SJCRH30 (cell line): ENCODE measurements at regions not wholly inside any gene's neighbourhood (a gene's known extent, or its start where the extent isn't known, plus 50 kb on each side); places are given as distances from the start of the nearest gene placed in this dataset.
"Not testable (repeated sequence)": the region's sequence is repeated elsewhere in the genome, so short reads cannot be mapped to it uniquely, and the experiment has no call there.

Experiments used
- DNase-seq, 2 experiments: peaks; one replicate each; pipeline ENCODE4 v3.0.0-alpha.2; 2015 to 2020
- H3K27ac ChIP-seq: fragments of 250-450 bp; sonication (Bioruptor Pico); 2 replicates; pipeline ENCODE4 v1.5.1; 2020; ENCODE audit warnings: mild to moderate bottlenecking, moderate library complexity
- H3K27me3 ChIP-seq: fragments of 250-450 bp; sonication (Bioruptor Pico); 2 replicates; pipeline ENCODE4 v1.5.1; 2020; ENCODE audit warnings: mild to moderate bottlenecking, moderate library complexity
- H3K36me3 ChIP-seq: fragments of 250-450 bp; sonication (Bioruptor Pico); 2 replicates; pipeline ENCODE4 v1.5.1; 2020; ENCODE audit warnings: mild to moderate bottlenecking, moderate library complexity
- H3K4me1 ChIP-seq: fragments of 250-450 bp; sonication (Bioruptor Pico); 2 replicates; pipeline ENCODE4 v1.5.1; 2020; ENCODE audit warnings: mild to moderate bottlenecking, moderate library complexity
- H3K4me3 ChIP-seq: fragments of 250-450 bp; sonication (Bioruptor Pico); 2 replicates; pipeline ENCODE4 v1.5.1; 2020; ENCODE audit warnings: mild to moderate bottlenecking, moderate library complexity
- H3K9me3 ChIP-seq: fragments of 250-450 bp; sonication (Bioruptor Pico); replicated peaks from 2 replicates; pipeline ENCODE4 v1.5.1; 2020; ENCODE audit warnings: mild to moderate bottlenecking, moderate library complexity

DNA sequence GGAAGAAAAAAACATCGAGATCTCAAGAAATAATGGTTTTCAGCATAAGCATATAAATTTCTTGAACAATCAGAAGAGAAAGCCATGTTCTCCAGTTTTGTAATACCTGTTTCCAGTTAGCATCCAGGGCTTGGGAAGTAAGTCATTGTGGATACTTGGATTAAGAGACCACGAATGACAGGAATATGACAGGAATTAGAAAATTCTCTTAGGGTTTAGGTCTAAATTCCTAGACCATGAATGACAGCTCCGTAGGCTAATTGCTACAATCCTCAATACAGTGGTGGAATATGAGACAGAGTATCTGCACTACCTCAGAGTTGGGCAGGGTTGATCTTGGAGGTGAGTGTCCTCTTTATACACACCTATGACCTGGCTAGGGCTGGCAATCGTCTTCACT is 517.5 kb downstream of the NTRK3 start:
- Histone ChIP-seq H3K4me3 (no peak overlapping the region), H3K27me3 (no peaks in the 10 kb centered on the region), H3K36me3 (no peaks in the 10 kb centered on the region), H3K4me1 (peaks cover 29% of the 10 kb centered on the region), H3K9me3 (no peaks in the 10 kb centered on the region), H3K27ac (no peak overlapping the region)
- DNase-seq, result no peak

DNA sequence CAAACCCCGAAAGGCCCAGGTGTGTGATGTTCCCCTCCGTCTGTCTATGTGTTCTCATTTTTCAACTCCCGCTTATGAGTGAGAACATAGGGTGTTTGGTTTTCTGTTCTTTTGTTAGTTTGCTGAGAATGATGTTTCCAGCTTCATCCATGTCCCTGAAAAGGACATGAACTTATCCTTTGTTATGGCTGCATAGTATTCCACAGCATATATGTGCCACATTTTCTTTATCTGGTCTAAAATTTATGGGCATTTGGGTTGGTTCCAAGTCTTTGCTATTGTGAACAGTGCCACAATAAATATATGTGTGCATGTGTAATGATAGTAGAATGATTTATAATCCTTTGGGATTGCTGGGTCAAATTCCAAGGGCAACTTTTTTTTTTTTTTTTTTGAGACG is 519.1 kb downstream of the NTRK3 start:
- not testable (repeated sequence) for DNase-seq, H3K27me3 ChIP-seq, H3K9me3 ChIP-seq, H3K27ac ChIP-seq, H3K4me3 ChIP-seq, H3K36me3 ChIP-seq
- H3K4me1 ChIP-seq, result peaks cover 37% of the 10 kb centered on the region

DNA sequence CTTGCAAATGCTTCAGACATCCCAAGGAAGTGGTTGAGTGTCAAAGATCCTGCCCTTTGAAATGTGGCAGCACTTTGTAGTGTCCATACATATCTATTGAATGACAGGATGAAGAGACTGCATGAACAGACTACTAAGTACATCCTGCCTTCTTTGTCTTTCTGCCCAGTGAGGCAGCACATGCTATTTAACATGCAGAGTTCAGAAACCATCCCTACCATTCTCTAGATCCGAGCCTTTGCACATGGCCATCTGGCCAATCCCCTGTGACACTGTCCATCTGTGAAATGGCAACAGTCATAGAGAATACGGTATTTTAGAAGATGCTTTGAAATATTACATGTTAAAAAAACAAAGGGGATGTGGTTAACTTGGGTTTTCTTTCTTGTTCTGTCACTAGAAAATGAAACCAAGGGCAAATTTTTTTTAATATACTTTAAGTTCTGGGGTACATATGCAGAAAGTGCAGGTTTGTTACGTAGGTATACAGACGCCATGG is 519.6 kb downstream of the NTRK3 start:
- no peak for DNase-seq
- Histone ChIP-seq H3K4me1 (peaks cover 37% of the 10 kb centered on the region), H3K27ac (no peak overlapping the region)

DNA sequence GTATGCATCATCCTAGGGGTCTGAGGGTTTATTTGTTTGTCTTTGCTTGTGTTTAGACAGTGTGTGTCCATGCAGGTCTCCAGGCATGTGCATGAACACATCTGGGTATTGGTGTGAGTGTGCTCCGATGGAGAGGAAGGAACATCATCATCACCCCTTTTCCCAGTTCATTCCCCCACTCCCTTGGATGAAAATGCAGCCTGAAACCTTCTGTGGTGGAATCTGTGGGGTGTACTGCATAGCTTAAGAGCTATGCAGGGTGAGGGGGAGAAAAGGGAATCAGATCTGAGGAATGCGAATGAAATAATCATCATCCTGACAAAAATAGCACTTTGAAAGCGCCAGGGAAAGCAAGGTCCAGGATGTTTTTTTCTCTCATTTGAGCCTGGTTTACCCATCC is 520.1 kb downstream of the NTRK3 start:
- DNase-seq, result no peak
- H3K27ac ChIP-seq, result no peak overlapping the region
- no peaks in the 10 kb centered on the region for H3K36me3 ChIP-seq
- H3K4me3 ChIP-seq, result no peak overlapping the region
- H3K4me1 ChIP-seq, result peaks cover 37% of the 10 kb centered on the region
- H3K9me3 ChIP-seq, result no peaks in the 10 kb centered on the region
- no peaks in the 10 kb centered on the region for H3K27me3 ChIP-seq

More for the DNA sequence above, 519.6 kb downstream of the NTRK3 start:
- H3K4me3 ChIP-seq, result no peak overlapping the region
- no peaks in the 10 kb centered on the region for H3K27me3 ChIP-seq
- no peaks in the 10 kb centered on the region for H3K36me3 ChIP-seq
- H3K9me3 ChIP-seq, result no peaks in the 10 kb centered on the region

DNA sequence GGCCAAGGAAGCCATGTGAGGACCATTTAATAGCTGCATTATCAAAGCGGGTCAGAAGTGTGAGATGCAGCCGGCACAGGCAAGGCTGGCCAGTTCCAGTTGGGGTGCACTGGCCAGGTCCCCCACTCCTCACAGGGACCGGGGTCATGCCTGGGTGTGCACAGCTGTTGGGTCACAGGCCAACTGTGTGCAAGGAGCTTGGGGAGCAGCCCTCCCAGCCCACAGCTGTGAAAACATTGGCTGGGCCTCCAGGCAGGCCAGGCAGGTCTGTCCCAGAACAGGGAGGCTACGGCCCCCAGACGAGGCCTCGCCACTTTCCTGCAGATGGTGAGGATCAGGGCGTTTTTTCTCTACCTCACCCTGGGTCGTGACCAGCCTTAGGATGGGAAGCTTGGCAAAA is 521.0 kb downstream of the NTRK3 start:
- H3K27me3 ChIP-seq, result no peaks in the 10 kb centered on the region
- no peak overlapping the region for H3K4me3 ChIP-seq
- H3K27ac ChIP-seq, result peak overlapping the region; percentile 68
- DNase-seq, result peak; percentile 82 to 83
- no peaks in the 10 kb centered on the region for H3K36me3 ChIP-seq
- peaks cover 37% of the 10 kb centered on the region for H3K4me1 ChIP-seq
- no peaks in the 10 kb centered on the region for H3K9me3 ChIP-seq

DNA sequence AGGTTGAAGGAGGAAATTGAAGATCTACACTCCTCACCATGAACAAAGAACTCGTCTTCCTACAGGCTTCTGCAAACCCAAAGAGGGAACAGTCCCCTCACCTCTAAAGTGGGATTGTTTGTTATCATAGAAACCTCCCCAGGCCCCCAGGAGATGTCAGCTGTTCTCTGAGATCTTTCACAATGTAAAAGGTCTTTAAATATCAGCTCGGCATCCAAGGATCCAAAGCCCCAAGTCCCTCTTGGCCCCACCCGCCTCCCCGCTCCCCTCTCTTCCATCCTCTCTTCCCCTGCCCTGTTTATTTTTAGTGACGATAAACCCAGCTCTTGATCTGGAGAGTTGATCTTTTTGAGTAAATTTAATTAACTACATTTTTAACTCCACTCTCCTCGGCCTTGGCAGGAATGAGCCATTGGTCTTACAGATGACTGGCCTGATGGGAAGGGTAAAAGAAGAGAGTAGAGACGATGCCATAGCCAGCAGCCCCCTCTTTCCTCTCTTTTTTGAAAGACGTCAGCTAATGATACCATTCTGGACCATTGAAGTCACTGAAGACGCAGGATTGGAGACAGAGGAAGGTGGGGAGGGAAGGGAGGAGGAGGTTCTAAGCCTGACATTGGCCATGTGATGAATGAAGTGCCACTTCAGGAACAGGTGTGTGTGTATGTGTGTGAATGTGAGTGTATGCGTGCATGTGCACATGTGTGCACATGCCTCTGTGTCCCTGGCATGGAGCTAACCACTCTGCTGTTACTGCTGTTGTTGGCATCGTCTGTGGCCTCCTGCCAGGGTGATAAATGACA is 521.8 kb downstream of the NTRK3 start:
- Histone ChIP-seq H3K4me1 (peaks cover 37% of the 10 kb centered on the region), H3K36me3 (no peaks in the 10 kb centered on the region), H3K27ac (peak overlapping the region; percentile 68), H3K9me3 (no peaks in the 10 kb centered on the region), H3K4me3 (no peak overlapping the region), H3K27me3 (no peaks in the 10 kb centered on the region)
- peak; percentile 53 to 71 for DNase-seq

DNA sequence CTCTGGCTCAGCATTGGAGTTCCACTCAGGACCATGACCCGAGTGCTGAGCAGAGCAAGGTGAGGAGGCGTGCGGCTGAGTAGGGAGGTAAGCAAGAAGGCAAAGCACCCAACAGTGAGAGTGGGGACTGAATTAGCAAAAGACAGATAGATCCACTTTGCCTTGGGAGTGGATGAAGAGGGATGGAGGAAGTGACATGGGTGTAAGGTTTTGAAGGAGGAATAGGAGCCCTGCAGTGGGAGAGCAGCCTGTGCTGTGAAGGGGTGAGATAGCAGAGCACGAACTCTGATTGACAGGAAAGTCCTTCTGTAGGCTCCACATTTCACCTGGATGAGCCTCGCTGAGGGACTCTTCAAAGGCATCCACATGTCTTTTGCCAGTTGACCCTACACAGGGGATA is 522.6 kb downstream of the NTRK3 start:
- Histone ChIP-seq H3K9me3 (no peaks in the 10 kb centered on the region), H3K4me1 (peaks cover 37% of the 10 kb centered on the region), H3K4me3 (no peak overlapping the region), H3K27ac (peak overlapping the region; percentile 68; the same call in 1 of the 2 replicates), H3K36me3 (no peaks in the 10 kb centered on the region), H3K27me3 (no peaks in the 10 kb centered on the region)
- no peak for DNase-seq

DNA sequence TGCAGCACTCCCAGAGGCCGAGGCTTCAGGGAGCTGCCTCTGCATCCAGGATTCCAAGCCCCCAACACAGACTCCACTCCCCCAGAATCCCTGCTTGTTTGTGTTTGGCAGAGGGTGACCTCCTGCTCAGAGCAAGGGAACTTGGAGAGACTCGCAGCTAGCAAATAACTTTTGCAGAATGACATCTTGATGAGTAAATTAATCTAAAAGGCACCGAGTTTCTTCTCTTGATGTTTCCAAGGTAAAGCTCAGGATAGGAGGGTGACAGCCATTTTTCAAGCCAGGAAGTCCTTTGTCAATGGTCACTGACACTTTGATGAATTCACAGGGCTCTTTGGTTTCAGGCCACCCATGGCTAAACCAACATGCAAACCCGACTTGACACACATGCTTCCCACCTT is 523.0 kb downstream of the NTRK3 start:
- Histone ChIP-seq H3K4me3 (no peak overlapping the region), H3K27ac (no peak overlapping the region), H3K36me3 (no peaks in the 10 kb centered on the region)

DNA sequence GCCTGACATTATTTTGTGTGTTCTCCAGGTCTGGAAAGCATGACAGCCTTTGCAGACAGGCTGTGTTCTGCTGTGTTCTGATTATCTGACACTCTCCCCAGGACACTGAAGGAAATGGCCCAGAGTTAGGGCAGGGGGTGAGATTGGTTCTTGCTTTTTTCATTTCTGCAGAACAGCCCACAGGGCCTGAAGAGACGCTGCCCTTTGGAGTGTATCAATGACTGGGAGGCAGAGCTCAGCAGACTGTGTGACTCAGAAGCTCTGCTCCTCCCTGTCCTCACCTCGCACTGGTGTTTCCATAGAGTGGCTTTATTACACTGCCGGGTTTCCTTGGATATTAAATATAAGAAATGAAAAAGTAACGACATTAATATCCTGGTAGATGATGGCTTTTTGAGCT is 523.6 kb downstream of the NTRK3 start:
- H3K27ac ChIP-seq, result no peak overlapping the region
- DNase-seq, result no peak

More for the DNA sequence above, 523.0 kb downstream of the NTRK3 start:
- no peaks in the 10 kb centered on the region for H3K27me3 ChIP-seq
- H3K4me1 ChIP-seq, result peaks cover 38% of the 10 kb centered on the region
- DNase-seq, result no peak
- H3K9me3 ChIP-seq, result no peaks in the 10 kb centered on the region

DNA sequence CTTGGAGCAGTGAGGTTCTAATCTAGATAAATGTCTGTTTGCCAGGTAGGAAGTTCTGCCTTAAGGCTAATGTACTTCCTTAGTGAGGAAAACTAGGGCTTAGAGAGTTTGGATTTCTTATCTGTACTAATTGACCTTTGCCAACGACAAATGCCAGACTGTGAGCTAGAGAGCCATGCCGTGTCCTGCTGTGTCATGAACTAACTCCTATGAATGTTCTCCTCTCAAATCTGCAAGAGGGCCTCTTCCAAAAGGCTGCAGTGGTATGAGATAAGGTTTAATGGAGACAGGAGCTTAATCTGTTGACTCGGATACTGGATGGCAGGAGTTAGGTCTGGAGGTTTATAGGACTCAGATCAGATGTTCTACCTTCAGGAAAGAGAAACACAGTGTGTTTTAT is 524.9 kb downstream of the NTRK3 start:
- Histone ChIP-seq H3K27me3 (no peaks in the 10 kb centered on the region), H3K36me3 (no peaks in the 10 kb centered on the region), H3K9me3 (no peaks in the 10 kb centered on the region), H3K27ac (no peak overlapping the region), H3K4me3 (no peak overlapping the region), H3K4me1 (peaks cover 44% of the 10 kb centered on the region)
- no peak for DNase-seq

More for the DNA sequence above, 523.6 kb downstream of the NTRK3 start:
- no peaks in the 10 kb centered on the region for H3K36me3 ChIP-seq
- H3K9me3 ChIP-seq, result no peaks in the 10 kb centered on the region
- peaks cover 43% of the 10 kb centered on the region for H3K4me1 ChIP-seq
- no peak overlapping the region for H3K4me3 ChIP-seq
- H3K27me3 ChIP-seq, result no peaks in the 10 kb centered on the region

DNA sequence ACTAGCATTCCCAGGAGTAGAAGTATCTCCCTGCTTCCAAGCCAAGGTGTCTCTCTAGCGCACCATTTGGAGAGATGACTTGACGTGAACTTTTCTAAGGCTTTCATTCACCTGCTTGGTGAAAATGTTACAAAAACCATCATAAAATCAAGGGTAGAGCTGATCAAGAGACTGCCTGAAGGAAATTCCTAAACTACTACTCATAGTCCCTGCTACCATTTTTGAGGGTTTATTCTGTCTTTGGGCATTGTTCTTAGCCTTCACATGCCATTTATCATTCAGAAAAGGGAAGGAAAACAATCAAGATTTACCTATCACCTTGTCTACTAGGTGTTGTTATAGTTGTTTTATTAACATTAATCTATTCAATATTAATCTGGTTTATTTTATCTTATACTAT is 525.8 kb downstream of the NTRK3 start:
- no peak overlapping the region for H3K4me3 ChIP-seq
- H3K9me3 ChIP-seq, result no peaks in the 10 kb centered on the region
- peaks cover 35% of the 10 kb centered on the region for H3K4me1 ChIP-seq
- DNase-seq, result no peak
- no peaks in the 10 kb centered on the region for H3K27me3 ChIP-seq
- no peak overlapping the region for H3K27ac ChIP-seq
- no peaks in the 10 kb centered on the region for H3K36me3 ChIP-seq

DNA sequence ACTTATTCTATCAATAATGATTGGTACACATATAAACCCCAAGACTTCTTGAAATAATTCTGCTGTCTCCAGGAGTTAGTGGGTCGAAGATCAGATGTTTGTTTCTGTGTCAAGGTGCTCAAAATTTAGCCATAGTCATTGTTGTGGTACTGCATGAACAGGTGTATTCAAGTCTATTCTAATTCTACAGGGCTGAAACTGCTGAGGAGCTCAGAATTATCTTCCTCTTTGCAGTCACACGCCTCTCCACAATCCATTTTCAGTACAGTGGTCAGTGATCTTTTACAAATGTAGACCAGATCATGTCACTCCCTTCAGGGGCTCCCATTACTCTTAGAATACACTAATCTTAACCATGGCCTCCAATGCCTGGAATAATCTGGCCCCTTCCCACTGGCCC is 527.5 kb downstream of the NTRK3 start:
- DNase-seq, result no peak
- Histone ChIP-seq H3K4me1 (peaks cover 18% of the 10 kb centered on the region), H3K4me3 (no peak overlapping the region), H3K9me3 (no peaks in the 10 kb centered on the region), H3K27me3 (no peaks in the 10 kb centered on the region), H3K36me3 (no peaks in the 10 kb centered on the region), H3K27ac (no peak overlapping the region)

DNA sequence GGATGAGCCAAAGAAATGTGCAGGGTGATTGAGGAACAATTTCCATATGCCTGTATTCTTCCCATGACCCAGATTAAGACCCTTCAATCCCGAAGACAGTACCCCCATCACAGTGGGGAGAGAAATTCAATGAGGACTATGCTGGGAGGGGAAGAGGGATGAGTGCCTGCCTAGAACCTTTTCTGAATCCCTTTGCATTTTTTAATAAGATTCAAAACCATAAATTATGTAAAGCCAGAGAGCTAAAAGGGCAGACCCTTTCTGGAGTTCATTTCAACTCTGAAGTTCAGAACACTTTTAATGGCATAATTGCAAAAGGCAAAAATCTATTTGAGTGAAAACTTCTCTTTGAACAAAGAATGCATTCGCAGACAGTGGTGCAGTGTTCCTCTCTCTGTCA is 529.5 kb downstream of the NTRK3 start:
- DNase-seq, result no peak
- Histone ChIP-seq H3K36me3 (no peaks in the 10 kb centered on the region), H3K4me3 (no peak overlapping the region), H3K4me1 (peaks cover 27% of the 10 kb centered on the region), H3K27ac (no peak overlapping the region), H3K9me3 (no peaks in the 10 kb centered on the region), H3K27me3 (no peaks in the 10 kb centered on the region)

DNA sequence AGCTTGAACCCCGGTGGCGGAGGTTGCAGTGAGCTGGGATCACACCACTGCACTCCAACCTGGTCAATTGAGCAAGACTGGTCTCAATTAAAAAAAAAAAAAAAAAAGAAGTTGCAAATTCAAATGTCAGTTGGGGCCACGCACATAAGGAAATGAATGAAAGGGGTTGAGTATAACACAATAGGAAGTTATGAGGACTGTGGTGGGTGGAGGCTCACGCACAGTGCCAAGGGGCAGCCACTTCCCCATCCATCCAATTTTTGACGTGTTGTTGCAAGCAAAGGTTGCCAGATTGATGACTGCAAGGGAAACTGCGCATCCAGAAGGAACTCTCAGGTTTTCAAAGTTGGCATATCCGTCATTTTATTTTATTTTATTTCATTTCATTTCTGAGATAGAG is 532.2 kb downstream of the NTRK3 start:
- Histone ChIP-seq H3K36me3 (no peaks in the 10 kb centered on the region), H3K27ac (no peak overlapping the region), H3K4me1 (peaks cover 38% of the 10 kb centered on the region), H3K9me3 (no peaks in the 10 kb centered on the region), H3K27me3 (no peaks in the 10 kb centered on the region), H3K4me3 (no peak overlapping the region)
- no peak for DNase-seq

DNA sequence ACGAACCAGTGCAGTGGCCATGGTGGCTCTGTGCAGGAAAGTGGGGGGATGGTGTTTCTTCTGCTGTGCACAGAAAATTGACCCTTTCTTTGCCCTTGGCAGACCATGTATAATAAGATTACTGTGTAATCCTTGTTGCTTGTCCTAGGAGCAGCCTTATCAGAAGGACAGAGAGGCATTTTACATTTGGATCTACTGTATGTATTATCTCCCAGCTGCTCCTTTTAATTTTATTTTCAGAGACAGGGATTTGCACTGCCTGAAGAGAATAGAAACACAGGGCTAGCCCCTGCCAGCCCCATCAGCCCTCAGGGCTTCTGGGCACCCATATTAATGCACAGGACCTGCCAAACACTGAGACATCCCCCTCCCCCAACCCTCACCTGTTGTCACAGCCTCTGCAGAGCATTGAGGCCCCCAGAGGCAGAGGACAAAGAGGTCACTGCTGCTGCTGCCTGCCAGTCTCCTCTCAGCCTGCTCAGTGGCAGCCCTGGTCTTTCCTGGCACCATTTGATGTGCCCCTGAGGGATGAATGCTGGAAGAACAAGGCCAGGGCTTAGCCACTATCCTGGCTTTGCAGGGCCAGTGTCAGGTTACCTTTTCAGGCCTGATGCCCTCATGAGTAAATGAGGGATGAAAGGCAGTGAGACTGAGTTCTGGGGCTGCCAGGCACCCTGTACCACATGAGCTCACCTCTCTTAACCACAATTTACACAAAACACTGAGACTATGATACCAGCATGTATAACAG is 533.4 kb downstream of the NTRK3 start:
- Histone ChIP-seq H3K27ac (peak overlapping the region; percentile 48), H3K27me3 (no peaks in the 10 kb centered on the region), H3K36me3 (no peaks in the 10 kb centered on the region), H3K4me1 (peaks cover 33% of the 10 kb centered on the region), H3K9me3 (no peaks in the 10 kb centered on the region), H3K4me3 (no peak overlapping the region)
- peak; percentile 88 to 93 for DNase-seq
